Activated naive CD8-positive, alpha-beta T cell (primary cell): ENCODE measurements at regions not wholly inside any gene's neighbourhood (a gene's known extent, or its start where the extent isn't known, plus 50 kb on each side); places are given as distances from the start of the nearest gene placed in this dataset.

Source experiments
- H3K27ac Mint-ChIP-seq: one replicate; pipeline ENCODE4 v1.8.0; 2021; ENCODE audit warnings: mixed read lengths
- H3K27me3 Mint-ChIP-seq: one replicate; pipeline ENCODE4 v1.8.0; 2021; ENCODE audit warnings: mixed read lengths
- H3K36me3 Mint-ChIP-seq: one replicate; pipeline ENCODE4 v1.8.0; 2021; ENCODE audit warnings: mixed read lengths
- H3K4me1 Mint-ChIP-seq: one replicate; pipeline ENCODE4 v1.8.0; 2021; ENCODE audit warnings: low read depth, mixed read lengths
- H3K4me3 Mint-ChIP-seq: one replicate; pipeline ENCODE4 v1.8.0; 2021; ENCODE audit warnings: mild to moderate bottlenecking, mixed read lengths
- H3K9me3 Mint-ChIP-seq: one replicate; pipeline ENCODE4 v1.8.0; 2021; ENCODE audit warnings: low read depth, mixed read lengths

DNA sequence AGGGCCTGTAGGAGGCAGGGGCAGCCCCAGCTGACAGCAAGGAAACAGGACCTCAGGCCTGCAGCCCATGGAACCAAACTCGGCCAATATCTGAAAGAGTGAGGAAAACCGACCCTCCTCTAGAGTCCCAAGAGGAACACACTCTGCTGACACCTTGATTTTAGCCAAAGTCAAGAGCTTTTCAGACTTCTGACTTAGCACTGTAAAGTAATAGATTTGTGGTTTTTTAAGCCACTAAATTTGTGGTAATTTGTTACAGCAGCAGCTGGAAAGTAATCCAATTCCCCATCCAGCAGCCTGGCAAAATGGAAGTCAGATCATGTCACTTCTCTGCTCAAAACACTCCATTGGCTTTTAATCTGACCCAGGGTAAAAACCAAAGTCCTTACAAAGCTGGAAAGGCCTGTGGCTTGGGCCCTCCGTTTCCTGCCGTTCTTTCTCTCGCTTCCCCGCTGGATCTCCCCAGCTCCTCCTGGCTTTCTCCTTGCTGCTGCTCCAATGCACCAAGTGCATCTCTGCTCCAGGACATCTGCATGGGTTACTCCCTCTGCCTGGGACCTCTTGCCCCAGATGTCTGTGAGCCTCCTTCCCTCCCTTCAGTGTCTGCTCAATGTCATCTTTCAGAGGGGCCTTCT, 79.0 kb downstream of the C5orf15 start:
- Mint-ChIP-seq H3K27ac (no peak overlapping the region), H3K27me3 (peaks cover 2% of the 10 kb centered on the region), H3K4me1 (no peaks in the 10 kb centered on the region), H3K36me3 (peaks cover 2% of the 10 kb centered on the region), H3K4me3 (no peak overlapping the region), H3K9me3 (no peaks in the 10 kb centered on the region)

DNA sequence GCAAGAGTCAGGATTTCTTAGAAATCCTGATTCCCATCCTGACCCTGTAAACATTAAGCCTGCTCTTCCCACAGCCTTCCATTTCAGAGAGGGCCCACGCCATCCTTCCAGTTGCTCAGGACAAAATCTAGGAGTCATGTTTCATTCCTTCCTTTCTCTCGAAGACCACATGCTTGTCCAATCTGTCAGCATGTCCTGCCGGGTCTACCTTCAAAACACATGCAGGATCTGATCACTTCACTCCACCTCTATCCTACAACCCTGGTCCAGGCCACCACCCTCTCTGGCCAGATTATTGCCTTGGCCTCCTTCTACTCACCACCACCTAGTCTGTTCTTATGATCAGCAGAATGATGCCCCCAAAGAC, 79.8 kb downstream of the C5orf15 start:
- no peak overlapping the region for H3K4me3 Mint-ChIP-seq
- peaks cover 2% of the 10 kb centered on the region for H3K27me3 Mint-ChIP-seq
- no peaks in the 10 kb centered on the region for H3K9me3 Mint-ChIP-seq
- no peaks in the 10 kb centered on the region for H3K4me1 Mint-ChIP-seq
- H3K27ac Mint-ChIP-seq: no peak overlapping the region
- peaks cover 2% of the 10 kb centered on the region for H3K36me3 Mint-ChIP-seq

DNA sequence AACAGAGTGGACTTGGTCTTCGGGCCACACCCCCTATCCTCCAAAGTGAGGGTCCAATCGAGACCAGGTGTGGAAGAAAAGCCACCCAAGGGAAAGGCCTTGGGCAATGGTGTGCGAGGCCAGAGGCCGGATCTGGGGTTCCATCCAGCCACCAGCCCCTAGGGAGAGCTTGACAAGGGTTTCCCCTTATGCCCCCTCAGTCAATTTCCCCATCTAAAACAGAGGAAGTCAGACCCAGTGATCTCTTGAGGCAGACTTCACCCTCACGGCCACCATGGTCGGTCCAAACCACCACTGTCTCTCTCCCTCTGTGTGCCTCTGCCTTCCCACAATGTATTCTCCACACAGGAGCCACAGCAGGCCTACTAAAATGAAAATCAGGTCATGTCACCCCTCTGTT, 82.9 kb downstream of the C5orf15 start:
- H3K27ac Mint-ChIP-seq: no peak overlapping the region
- no peak overlapping the region for H3K4me3 Mint-ChIP-seq
- peaks cover 2% of the 10 kb centered on the region for H3K36me3 Mint-ChIP-seq
- no peaks in the 10 kb centered on the region for H3K9me3 Mint-ChIP-seq
- peaks cover 2% of the 10 kb centered on the region for H3K27me3 Mint-ChIP-seq
- no peaks in the 10 kb centered on the region for H3K4me1 Mint-ChIP-seq

DNA sequence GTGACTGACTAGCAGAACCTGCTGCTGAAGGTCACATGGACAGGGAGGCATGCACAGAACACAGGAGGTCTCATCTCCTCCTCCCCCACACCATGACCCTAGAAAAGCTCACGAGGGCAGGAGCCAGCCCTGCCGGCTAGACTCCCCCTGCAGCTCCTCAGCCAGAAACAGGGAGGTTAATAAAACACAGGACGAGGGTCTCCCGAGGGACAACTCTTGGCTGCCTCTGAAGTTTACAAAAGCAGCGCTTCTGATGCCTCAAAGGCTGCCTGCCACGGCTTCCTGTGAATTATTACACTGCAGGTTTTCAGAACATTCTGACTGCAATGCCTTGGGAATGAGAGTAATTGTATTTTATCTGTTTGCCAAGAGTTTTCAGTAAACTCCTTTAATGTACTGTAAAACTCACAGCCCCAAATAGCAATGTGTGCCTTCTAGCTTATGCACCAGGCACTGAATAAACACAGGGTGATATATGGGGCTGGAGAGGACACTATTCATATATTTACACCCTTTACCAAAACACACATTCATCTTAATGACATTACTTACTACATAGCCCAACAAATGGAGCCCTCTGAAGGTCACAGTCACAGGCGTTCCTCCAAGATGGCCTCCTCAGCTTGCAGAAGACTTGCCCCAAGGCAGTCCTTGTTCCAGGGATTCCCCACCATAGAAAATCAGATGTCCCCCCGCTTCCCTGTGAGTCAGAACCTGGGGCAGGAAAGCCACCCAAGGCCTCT, 83.7 kb downstream of the C5orf15 start:
- H3K4me3 Mint-ChIP-seq: no peak overlapping the region
- H3K9me3 Mint-ChIP-seq: no peaks in the 10 kb centered on the region
- H3K4me1 Mint-ChIP-seq: no peaks in the 10 kb centered on the region
- no peak overlapping the region for H3K27ac Mint-ChIP-seq
- H3K36me3 Mint-ChIP-seq: peaks cover 2% of the 10 kb centered on the region
- H3K27me3 Mint-ChIP-seq: peaks cover 2% of the 10 kb centered on the region

DNA sequence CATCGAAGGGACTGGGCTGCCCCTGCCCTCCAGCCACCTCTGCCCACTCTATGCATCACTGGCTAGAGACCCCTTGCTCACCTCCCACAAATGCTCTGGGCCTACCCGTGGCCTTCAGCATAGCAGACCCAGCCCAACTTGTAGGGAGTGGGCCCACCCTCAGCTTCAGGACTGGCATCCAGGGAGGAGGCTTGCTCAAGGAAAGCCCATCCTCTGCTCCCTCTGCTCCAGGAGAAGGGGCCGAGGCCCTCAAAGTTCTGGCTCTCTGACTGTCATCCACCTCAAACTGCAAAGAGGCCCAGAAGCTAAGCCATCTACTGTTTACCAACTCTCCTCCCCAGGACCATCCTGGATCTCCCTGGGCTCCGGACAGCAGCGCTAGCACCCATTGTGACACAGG, 84.5 kb downstream of the C5orf15 start:
- Mint-ChIP-seq H3K4me3 (no peak overlapping the region), H3K27ac (no peak overlapping the region)

DNA sequence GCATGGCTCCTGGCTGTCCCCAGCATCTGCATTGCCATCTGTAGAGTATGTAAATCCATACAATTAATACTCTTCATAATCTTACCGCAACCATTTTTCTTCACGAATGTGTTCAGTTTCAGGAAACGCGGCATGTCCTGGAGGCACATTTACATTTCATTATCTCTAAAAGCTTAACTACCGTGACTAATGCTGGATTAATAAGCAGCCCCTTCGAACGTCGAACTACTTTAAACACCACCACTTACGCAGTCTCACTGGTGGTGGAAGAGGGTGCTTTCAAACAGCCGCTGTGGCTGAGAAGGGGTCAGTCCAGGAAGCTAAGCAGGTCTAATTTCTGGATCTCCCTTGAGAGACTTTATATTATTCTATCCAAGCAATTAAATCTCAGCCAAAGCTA, 85.6 kb downstream of the C5orf15 start:
- Mint-ChIP-seq H3K9me3 (no peaks in the 10 kb centered on the region), H3K36me3 (no peaks in the 10 kb centered on the region), H3K4me1 (no peaks in the 10 kb centered on the region), H3K27me3 (peaks cover 2% of the 10 kb centered on the region), H3K4me3 (no peak overlapping the region), H3K27ac (no peak overlapping the region)

More for the DNA sequence above, 84.5 kb downstream of the C5orf15 start:
- Mint-ChIP-seq H3K36me3 (no peaks in the 10 kb centered on the region), H3K4me1 (no peaks in the 10 kb centered on the region), H3K9me3 (no peaks in the 10 kb centered on the region), H3K27me3 (peaks cover 2% of the 10 kb centered on the region)

DNA sequence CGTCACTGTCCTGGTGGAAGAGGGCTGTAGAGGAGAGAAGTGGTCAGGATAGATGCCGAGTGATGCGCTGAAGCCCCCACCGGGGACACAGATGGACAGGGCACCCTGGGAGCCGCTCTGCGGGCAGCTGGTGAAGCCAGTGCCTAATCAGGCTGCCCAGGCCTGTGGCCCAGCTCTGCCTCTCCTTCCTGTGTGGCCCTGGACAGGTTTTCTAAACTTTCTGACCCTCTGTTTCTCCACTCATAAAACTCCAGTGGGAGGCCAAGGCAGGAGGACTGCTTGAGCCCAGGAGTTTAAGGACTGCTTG, 86.1 kb downstream of the C5orf15 start:
- Mint-ChIP-seq H3K4me3 (no peak overlapping the region), H3K27ac (no peak overlapping the region), H3K27me3 (peaks cover 2% of the 10 kb centered on the region), H3K36me3 (no peaks in the 10 kb centered on the region), H3K9me3 (no peaks in the 10 kb centered on the region), H3K4me1 (no peaks in the 10 kb centered on the region)

DNA sequence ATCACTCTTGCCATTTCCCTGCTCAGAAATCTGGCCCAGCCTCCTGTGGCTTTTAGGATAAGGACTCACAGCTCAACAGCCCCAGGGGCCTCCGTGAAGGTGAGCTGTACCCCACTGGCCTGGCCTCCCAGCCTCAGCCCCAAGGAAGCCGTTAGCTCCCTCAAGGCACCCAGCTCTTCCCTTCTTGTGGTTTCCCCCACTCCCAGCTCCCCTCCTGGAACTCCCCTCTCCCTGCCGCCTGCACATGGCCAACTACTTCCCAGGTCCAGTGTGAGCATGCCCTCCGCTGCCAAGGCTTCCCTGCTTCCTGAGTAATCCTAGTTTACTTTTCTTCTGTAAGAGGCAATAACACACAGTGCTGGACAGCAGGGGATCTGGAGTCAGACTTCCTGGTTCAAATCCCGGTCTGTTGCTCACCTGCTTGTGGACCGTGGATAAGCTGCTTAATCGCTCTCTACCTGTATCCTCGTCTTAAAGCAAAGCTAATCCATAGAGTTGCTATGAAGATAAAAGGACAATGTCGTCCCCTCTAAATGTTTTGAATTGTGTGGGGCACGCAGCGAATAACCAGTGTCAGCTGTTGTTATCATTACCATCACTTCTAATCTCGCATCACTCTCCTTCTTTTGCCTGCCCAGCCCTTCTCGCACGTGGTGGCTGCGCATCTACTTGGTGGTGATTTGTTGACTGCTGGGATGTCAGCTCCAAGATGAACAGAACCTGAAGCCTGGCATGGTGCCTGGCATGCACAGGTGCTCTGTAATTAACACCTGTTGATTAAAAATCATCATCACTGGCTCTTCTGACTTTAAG, 86.6 kb downstream of the C5orf15 start:
- no peaks in the 10 kb centered on the region for H3K9me3 Mint-ChIP-seq
- H3K36me3 Mint-ChIP-seq: no peaks in the 10 kb centered on the region
- H3K27me3 Mint-ChIP-seq: peaks cover 2% of the 10 kb centered on the region
- no peaks in the 10 kb centered on the region for H3K4me1 Mint-ChIP-seq
- no peak overlapping the region for H3K4me3 Mint-ChIP-seq
- no peak overlapping the region for H3K27ac Mint-ChIP-seq

DNA sequence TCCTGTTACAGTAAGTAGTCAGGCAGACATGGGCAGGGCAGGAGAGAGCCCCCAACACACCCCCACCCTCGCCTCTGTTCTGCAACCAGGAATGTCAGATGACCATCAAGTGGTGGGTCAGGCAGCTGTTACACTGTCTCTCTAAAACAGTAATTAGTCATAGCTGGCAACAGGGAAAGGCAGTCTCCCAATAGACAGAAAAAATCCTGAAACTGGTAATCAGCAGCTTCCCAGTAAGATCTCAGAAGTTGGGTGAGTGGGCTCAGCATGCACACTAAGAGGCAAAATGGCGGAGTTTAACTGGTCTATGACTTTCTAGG, 90.2 kb downstream of the C5orf15 start:
- H3K9me3 Mint-ChIP-seq: peaks cover 9% of the 10 kb centered on the region
- no peaks in the 10 kb centered on the region for H3K27me3 Mint-ChIP-seq
- no peak overlapping the region for H3K27ac Mint-ChIP-seq
- peaks cover 24% of the 10 kb centered on the region for H3K4me1 Mint-ChIP-seq
- no peak overlapping the region for H3K4me3 Mint-ChIP-seq
- H3K36me3 Mint-ChIP-seq: peaks cover 2% of the 10 kb centered on the region

DNA sequence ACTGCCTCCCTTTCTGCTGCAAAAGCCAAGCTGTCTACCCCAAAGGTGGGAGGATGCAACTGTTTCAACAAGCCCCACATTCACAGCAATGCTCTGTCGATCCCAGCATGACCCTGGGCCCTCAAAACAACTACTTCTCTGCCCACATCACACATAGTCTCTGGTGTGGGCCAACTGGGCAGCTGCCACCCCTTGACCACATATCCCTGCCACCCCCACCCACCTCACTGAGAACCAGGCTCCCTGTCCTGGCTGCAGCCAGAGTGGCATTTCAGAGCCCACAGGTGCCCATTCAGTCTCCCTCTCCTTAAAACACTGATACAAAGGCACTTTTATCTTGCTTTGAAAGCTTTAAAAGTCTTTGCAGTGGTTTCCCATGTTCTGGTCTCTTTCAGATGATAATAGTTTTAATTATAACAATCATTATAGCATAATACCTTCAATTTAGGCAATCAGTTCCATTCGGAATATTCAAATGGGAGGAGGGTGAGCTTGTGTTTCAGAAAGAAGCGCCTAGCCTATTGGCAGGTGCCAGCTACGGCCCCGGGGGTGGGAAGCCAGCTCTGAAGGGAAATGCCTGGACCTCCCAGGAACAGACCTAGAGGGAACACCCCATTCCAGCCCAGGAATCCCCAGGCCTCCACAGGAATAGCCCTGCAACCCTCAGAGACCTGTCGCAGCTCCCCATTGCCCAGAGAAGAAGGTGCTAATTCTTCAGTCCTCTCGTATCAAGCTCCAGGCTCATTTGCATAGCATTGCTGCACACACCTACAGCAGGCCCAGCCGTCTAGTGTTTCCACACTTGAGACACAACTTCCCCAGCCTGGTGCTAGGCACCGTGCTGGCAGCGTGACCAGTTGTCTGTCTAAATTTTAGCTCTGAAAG, 90.8 kb downstream of the C5orf15 start:
- H3K4me3 Mint-ChIP-seq: no peak overlapping the region
- H3K9me3 Mint-ChIP-seq: peaks cover 9% of the 10 kb centered on the region
- no peak overlapping the region for H3K27ac Mint-ChIP-seq
- peaks cover 2% of the 10 kb centered on the region for H3K36me3 Mint-ChIP-seq
- no peaks in the 10 kb centered on the region for H3K27me3 Mint-ChIP-seq
- peaks cover 30% of the 10 kb centered on the region for H3K4me1 Mint-ChIP-seq

DNA sequence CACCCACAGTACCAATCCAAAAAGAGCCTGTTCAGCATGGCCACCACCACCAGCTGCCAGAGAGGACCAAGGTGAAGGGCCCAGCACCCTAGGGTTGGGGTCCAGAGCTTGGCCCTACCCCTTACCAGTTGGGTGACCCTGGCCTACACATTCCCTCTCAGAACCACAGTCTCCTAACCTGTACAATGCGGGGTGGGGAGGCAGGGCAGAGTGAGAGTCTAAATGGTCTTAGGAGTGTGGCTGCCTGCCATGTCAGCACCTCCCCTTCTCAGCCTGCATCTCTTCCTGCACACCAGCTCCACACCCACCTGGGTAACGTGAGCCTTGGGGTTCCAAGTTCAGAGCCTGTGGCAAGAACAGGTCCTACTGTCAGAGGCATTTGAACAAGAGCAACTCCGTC, 92.2 kb downstream of the C5orf15 start:
- no peak overlapping the region for H3K4me3 Mint-ChIP-seq
- H3K4me1 Mint-ChIP-seq: peaks cover 35% of the 10 kb centered on the region
- H3K27ac Mint-ChIP-seq: no peak overlapping the region
- H3K27me3 Mint-ChIP-seq: no peaks in the 10 kb centered on the region
- peaks cover 2% of the 10 kb centered on the region for H3K36me3 Mint-ChIP-seq
- H3K9me3 Mint-ChIP-seq: peaks cover 9% of the 10 kb centered on the region

DNA sequence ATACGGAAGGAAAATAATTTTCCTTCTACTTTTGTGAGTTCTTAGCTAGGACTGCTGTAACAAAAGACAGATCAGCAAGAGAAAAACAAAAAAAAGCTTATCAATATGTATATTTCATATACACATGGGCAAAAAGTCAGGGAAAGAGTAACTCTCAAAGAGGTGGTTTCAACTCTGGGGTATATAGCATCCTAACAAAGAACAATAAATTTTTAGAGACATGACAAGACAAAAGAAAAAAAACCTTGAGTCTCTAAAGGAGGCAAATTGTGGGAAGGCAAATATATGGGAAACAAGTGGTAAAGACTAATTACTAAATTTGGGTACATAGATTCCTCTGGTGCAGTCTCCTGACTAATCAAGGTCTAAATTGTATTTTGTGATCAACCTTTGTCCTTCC, 93.2 kb downstream of the C5orf15 start:
- Mint-ChIP-seq H3K4me3 (no peak overlapping the region), H3K4me1 (peaks cover 39% of the 10 kb centered on the region), H3K27me3 (no peaks in the 10 kb centered on the region), H3K9me3 (peaks cover 9% of the 10 kb centered on the region), H3K36me3 (peaks cover 2% of the 10 kb centered on the region), H3K27ac (peak overlapping the region; percentile 93)

DNA sequence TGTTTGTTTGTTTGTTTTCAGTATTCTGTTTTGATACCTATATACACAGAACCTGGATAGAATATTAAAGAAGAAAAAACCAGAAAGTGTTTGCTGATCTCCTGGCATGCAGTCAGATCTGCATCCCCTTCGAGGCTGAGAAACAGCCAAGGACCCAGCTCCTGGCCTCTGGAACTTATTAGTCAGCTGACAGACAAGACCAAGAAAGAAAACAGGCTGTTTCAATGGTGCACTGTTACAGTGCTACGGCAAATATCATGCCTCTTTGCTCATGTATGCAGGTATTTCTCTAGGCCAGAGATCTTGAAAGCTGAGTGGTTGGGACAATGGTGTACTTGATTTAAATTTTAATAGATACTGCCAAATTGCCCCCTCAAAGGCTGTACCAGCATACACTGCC, 95.0 kb downstream of the C5orf15 start:
- Mint-ChIP-seq H3K27me3 (no peaks in the 10 kb centered on the region), H3K4me1 (peaks cover 48% of the 10 kb centered on the region), H3K4me3 (no peak overlapping the region), H3K27ac (peak overlapping the region; percentile 93), H3K36me3 (peaks cover 2% of the 10 kb centered on the region), H3K9me3 (peaks cover 9% of the 10 kb centered on the region)

DNA sequence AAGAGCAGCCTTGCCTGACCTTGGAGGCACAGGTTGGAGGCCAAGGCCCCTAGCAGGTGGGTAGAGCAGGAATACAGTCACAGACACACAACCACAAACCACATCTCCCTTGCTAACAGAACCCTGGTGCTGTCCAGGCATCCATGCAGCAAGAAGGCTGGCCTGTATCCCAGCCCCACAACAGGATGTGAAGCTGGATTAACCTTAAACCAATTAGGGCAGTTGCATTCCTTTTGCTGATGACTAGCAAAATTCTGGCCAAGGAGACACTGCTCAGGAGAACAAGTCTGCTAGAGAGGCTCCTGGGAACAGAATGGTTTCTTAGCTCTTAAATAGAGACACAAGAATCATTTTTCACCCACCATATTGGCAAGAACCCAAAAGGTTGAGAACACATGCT, 97.8 kb downstream of the C5orf15 start:
- no peaks in the 10 kb centered on the region for H3K27me3 Mint-ChIP-seq
- H3K27ac Mint-ChIP-seq: peak overlapping the region; percentile 84
- H3K4me3 Mint-ChIP-seq: no peak overlapping the region
- peaks cover 49% of the 10 kb centered on the region for H3K4me1 Mint-ChIP-seq
- H3K9me3 Mint-ChIP-seq: peaks cover 9% of the 10 kb centered on the region
- peaks cover 2% of the 10 kb centered on the region for H3K36me3 Mint-ChIP-seq
